ENCODE measurements at regions not wholly inside any gene's neighbourhood (a gene's known extent, or its start where the extent isn't known, plus 50 kb on each side); places are given as distances from the start of the nearest gene placed in this dataset.

DNA sequence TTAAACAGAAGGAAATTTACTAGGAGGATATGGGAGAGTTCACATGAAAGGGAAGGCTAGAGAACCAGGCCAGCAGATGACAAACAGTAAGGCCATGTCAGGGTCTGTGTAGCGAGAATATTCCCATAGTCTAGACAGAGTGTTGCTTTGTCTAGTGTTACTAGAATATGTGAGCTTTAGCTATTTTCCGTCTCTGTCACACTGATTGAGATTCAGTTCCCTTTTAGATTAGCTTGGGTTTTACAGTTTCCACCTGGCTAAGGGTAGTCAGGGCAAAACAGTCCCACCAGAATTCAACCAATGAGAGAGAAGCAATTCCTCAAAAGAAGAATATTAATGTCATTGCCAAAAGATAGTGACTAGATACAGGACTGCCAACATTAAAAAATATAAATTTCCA lies 82.8 kb upstream of the MDM1 start:
- TF ChIP-seq ARNTL (CRISPR knock-in tag; IDR thresholded peaks at IDR 0.05; ENCODE audit: borderline replicate concordance, low read depth) (no peak), ZFP3 (CRISPR knock-in tag; IDR thresholded peaks at IDR 0.05) (no peak), GLIS3 (CRISPR knock-in tag; IDR thresholded peaks at IDR 0.05) (no peak), BACH2 (CRISPR knock-in tag; IDR thresholded peaks at IDR 0.05; ENCODE audit: borderline replicate concordance) (no peak), ESRRG (CRISPR knock-in tag; IDR thresholded peaks at IDR 0.05) (no peak), OSR1 (CRISPR knock-in tag; IDR thresholded peaks at IDR 0.05) (no peak), ZC3H10 (CRISPR knock-in tag; IDR thresholded peaks at IDR 0.05) (no peak), ZNF565 (CRISPR knock-in tag; conservative IDR thresholded peaks at IDR 0.05; ENCODE audit: low read depth) (no peak)
- TF ChIP-seq, protein P1, sequence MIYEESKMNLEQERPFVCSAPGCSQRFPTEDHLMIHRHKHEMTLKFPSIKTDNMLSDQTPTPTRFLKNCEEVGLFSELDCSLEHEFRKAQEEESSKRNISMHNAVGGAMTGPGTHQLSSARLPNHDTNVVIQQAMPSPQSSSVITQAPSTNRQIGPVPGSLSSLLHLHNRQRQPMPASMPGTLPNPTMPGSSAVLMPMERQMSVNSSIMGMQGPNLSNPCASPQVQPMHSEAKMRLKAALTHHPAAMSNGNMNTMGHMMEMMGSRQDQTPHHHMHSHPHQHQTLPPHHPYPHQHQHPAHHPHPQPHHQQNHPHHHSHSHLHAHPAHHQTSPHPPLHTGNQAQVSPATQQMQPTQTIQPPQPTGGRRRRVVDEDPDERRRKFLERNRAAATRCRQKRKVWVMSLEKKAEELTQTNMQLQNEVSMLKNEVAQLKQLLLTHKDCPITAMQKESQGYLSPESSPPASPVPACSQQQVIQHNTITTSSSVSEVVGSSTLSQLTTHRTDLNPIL (CRISPR knock-in tag; IDR thresholded peaks at IDR 0.05; ENCODE audit: low read depth), result no peak
- TF ChIP-seq, protein P2, sequence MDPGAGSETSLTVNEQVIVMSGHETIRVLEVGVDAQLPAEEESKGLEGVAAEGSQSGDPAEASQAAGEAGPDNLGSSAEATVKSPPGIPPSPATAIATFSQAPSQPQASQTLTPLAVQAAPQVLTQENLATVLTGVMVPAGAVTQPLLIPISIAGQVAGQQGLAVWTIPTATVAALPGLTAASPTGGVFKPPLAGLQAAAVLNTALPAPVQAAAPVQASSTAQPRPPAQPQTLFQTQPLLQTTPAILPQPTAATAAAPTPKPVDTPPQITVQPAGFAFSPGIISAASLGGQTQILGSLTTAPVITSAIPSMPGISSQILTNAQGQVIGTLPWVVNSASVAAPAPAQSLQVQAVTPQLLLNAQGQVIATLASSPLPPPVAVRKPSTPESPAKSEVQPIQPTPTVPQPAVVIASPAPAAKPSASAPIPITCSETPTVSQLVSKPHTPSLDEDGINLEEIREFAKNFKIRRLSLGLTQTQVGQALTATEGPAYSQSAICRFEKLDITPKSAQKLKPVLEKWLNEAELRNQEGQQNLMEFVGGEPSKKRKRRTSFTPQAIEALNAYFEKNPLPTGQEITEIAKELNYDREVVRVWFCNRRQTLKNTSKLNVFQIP (CRISPR knock-in tag; IDR thresholded peaks at IDR 0.05; ENCODE audit: borderline replicate concordance, low read depth), result no peak
- TF ChIP-seq, protein P3, sequence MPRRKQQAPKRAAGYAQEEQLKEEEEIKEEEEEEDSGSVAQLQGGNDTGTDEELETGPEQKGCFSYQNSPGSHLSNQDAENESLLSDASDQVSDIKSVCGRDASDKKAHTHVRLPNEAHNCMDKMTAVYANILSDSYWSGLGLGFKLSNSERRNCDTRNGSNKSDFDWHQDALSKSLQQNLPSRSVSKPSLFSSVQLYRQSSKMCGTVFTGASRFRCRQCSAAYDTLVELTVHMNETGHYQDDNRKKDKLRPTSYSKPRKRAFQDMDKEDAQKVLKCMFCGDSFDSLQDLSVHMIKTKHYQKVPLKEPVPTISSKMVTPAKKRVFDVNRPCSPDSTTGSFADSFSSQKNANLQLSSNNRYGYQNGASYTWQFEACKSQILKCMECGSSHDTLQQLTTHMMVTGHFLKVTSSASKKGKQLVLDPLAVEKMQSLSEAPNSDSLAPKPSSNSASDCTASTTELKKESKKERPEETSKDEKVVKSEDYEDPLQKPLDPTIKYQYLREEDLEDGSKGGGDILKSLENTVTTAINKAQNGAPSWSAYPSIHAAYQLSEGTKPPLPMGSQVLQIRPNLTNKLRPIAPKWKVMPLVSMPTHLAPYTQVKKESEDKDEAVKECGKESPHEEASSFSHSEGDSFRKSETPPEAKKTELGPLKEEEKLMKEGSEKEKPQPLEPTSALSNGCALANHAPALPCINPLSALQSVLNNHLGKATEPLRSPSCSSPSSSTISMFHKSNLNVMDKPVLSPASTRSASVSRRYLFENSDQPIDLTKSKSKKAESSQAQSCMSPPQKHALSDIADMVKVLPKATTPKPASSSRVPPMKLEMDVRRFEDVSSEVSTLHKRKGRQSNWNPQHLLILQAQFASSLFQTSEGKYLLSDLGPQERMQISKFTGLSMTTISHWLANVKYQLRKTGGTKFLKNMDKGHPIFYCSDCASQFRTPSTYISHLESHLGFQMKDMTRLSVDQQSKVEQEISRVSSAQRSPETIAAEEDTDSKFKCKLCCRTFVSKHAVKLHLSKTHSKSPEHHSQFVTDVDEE (CRISPR knock-in tag; IDR thresholded peaks at IDR 0.05), result no peak
